Superior temporal gyrus (tissue), 1 donor: ENCODE measurements at regions not wholly inside any gene's neighbourhood (a gene's known extent, or its start where the extent isn't known, plus 50 kb on each side); places are given as distances from the start of the nearest gene placed in this dataset.
"Not testable (repeated sequence)": the region's sequence is repeated elsewhere in the genome, so short reads cannot be mapped to it uniquely, and the experiment has no call there.

Source experiments
- DNase-seq: peaks from one replicate; pipeline ENCODE4 v3.0.0-alpha.2; 2016; ENCODE audit errors: extremely low spot score

DNA sequence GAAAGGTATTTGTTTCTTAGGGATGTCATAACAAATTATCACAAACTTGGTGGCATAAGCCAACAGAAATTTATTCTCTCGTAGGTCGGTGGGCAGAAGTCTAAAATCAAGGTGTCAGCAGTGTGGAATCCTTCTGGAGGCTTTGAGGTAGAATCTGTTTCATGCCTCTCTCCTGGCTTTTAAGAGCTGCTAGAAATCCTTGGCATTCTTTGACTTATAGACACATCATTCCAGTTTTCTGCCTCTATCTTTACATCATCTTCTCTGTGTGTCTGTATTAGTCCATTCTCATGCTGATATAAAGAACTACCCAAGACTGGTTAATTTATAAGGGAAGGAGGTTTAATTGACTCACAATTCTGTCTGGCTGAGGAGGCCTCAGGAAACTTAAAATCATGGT lies 488.1 kb upstream of the PAPPA start:
- DNase-seq, result no peak

- no peak for DNase-seq
Measured at GRCh38 chr9:115668521-115668920, 485.1 kb upstream of the PAPPA start.

DNA sequence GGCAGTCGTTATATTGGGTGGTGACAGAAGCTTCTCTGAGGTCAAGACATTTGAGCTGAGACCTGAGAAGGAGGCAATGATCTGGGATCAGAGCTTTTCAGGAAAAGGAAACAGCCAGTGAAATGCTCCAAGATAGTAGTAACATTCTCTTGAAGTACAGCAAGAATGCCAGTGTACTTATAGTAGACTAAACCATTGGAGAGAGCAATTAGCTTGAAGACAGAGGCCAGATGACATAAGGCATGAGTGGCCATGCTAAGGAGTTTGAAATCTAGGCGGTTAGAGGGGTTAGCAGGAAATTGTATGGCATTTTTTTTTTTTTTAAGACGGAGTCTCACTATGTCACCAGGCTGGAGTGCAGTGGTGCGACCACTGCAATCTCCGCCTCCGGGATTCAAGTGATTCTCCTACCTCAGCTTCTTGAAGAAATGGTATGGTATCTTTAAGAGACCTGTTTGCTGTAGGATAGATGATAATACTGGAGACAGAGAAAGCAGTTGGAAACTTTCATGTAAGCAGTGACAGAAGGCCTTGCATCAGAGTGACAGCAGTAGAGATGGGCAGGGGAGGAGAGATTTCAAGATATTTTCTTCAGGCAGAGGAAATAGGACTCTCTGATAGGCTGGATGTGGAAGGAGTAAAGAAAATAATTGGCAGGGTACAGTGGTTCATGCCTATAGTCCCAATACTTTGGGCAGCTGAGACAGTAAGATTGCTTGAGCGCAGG lies 482.2 kb upstream of the PAPPA start:
- DNase-seq, result no peak

DNA sequence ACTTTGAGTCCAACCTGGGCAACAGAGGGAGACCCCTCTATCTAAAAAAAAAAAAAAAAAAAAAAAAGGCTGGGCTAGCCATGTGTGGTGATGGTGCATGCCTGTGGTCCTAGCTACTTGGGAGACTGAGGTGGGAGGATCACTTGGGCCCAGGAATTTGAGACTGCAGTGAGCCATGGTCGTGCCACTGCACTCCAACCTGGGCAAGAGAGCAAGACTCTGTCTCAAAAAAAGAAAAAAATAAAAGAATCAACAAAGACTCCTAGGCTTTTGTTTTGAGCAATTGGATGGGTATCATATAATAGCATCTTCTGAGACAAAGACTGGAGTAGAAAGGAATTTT lies 481.7 kb upstream of the PAPPA start:
- no peak for DNase-seq

DNA sequence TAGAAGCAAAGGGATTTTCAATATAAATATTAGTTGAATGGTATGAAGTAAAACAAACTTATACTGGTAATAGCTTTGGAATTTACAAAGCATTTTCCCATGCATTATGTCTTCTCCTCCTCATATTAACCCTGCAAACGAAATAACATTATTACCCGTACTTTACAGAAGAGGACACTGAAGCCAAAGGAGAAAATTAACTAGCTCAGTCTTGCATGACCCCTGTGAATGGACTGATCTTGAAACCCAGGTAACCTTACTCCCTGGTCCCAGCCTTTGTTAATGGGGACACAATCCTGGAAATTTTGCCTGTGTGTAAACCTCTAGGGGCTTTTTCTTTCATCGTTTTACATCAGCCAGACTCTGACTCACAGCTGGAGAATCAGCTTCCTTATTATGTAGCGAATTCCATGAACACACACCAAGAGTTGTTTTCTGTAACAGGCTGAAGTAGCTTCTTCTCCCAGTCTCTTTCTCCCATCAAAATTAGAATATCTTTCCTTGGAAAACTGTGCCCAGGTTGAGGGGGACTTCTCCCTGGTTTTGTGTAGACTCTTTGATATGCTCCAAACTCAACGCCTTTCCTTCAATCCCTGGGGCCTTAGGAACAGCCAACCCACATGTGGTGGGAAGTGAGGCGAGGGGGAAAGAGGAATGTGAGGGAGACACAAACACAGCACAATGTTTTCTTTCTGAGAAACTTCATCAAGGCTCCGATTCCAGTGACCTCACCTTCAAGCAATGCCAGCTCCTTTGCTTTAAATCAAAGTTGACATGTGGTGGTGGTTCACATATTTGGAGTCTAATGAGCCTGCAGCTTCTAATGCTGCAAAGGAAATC lies 480.9 kb upstream of the PAPPA start:
- no peak for DNase-seq

- no peak for DNase-seq
Measured at GRCh38 chr9:115673599-115673998, 480.0 kb upstream of the PAPPA start.

DNA sequence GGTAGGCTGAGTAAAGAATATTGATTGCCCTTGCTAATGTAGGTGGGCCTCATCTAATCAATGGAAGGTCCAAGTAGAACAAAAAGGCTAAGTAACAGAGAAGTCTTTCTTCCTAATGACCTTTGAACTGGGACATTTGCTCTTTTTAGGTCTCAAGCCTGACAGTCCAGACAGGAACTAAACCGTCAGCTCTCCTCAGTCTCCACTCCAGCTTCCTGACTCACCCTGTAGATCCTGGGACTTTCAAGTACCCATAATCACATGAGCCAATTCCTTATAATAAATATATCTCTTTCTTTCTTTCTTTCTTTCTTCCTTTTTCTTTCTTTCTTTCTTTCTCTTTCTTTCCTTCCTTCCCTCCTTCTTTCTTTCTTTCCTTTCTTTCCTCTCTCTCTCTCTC lies 479.5 kb upstream of the PAPPA start:
- DNase-seq, result no peak

- no peak for DNase-seq
Measured at GRCh38 chr9:115675834-115676233, 477.8 kb upstream of the PAPPA start.

- DNase-seq, result no peak
Measured at GRCh38 chr9:115680231-115680630, 473.4 kb upstream of the PAPPA start.

DNA sequence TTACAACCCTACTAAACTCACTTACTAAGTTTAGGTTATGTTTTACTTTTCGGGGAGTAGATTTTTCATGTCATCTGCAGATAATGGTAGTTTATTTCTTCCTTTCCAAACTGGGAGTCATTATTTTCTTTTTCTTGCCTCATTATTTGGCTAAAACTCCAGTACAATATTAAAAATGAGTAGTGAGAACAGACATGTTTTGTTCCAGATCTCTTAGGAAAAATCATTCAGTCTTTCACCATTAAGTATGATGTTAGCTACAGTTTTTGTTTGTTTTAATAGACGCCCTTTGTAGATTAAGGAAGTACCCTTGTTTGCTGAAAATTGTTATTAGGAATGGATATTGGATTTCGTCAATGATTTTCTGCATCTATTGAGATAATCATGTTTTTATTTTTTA lies 472.0 kb upstream of the PAPPA start:
- DNase-seq, result no peak

DNA sequence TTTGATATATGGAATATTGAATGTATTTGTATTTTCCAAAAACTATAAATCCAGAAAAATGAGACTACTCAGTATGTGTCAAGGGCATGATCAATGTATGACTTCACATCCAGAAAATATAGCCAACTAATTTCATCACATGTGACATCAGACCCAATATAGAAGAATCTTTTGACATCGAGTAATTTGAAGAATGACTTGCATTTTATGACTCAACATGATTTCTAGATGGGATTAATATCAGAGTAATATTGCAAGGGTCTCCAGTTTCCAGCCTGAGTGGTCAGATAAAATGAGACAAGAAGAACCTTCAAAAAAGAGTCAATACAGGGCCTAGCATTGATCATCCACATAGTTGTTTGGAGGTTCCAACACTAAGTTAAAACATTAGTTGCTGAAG lies 467.5 kb upstream of the PAPPA start:
- DNase-seq, result no peak

DNA sequence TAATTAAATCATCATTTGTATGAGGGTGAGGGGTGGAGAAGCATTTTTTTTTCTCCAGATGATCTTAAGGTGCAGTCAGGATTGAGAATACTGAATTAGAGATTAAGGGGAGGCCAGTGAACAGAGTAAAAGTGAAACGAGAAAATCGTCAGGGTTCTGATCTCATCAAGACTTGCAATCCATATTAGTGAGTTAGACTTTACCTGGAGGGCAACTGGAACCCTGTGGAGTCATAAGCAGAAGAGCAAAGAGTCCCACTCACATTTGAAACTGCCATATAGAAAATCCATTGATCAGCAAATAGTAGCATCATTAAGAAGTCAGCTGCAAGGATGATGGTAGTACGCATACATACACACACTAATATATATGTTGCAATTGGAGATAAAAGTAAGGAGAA lies 466.2 kb upstream of the PAPPA start:
- no peak for DNase-seq

DNA sequence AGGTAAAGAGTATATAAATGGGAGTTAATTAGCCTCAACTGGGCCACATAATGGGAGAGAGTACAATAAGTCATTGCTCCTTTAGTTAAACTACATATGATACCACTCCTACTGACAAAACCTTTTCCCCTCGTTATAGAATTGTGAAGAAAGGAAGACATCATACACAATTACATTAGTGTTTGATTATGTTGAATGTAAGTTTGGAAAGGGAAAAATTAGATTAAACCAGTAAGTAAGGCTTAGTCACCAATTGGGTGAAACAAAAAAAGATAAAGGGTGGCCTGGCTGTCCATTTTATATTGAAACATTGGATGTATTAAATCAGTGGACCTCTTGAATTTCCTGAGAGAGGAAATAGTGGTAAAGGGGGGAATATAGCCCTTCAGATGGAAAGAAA lies 464.3 kb upstream of the PAPPA start:
- DNase-seq, result no peak

GRCh38 chr9:115690786-115691496 lies 462.6 kb upstream of the PAPPA start:
- no peak for DNase-seq

GRCh38 chr9:115691693-115692092 lies 461.9 kb upstream of the PAPPA start:
- DNase-seq, result no peak

- not testable (repeated sequence) for DNase-seq
Measured at GRCh38 chr9:115692868-115693267, 460.7 kb upstream of the PAPPA start.

- DNase-seq, result no peak
Measured at GRCh38 chr9:115694014-115694413, 459.6 kb upstream of the PAPPA start.

GRCh38 chr9:115694991-115695390 lies 458.6 kb upstream of the PAPPA start:
- no peak for DNase-seq

DNA sequence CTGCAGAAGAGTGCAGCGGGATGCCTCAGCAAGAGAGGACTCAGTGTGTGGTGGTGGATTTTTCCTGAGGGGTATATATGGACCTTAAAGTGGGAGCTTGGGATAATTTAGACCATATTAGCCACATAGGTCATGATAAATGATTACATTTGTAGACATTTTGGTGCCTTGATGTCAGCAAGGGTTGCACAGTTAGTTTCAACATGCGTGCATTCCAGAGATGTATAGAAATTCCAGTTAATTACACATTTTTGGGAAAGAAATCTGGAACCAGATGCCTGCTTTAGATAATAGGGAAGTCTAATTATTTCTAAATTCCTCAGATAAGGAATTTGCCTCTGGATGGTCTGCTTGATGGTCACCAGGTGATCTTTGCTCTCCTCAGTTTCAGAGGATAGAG lies 440.6 kb upstream of the PAPPA start:
- no peak for DNase-seq

GRCh38 chr9:115715666-115716065 lies 437.9 kb upstream of the PAPPA start:
- peak; percentile 20 for DNase-seq

DNA sequence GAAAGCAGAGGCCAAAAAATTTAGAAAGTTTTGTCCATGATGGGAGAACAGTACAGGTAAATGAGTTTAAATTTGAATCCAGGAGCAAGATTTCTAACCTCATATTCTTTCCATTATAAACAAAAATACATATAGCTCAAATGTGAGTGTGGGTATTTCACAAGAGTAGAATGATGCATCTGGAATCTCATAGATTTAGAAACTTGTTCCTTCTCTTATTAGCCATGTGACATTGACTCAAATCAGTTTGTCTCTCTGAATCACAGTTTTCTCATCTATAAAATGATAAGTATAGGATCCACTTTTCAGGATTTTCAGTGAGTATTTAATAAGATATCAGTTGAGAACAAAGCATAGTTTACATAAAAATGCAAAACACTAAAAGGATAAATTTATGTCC lies 436.3 kb upstream of the PAPPA start:
- no peak for DNase-seq

DNA sequence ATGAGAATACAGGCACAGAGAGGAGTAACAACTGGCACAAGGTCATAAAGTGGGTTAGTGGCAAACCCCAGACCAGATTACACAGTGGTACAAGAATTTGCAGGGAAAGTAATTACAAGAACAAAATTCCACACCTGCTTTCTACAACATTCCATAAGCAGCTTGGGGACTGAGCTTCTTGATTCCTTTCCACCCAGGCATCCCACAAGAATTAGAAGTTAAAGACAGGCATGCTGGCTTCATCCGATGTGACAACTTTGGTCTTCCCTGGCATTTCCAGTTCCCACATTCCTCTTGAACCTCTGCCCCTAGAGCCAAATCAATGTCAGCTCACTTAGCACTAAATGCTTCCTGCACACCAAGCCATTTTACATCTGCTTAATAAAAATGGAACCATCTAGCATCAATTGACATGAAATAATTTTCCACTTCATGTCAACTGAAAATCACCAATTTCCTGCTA lies 435.8 kb upstream of the PAPPA start:
- DNase-seq, result no peak

- DNase-seq, result no peak
Measured at GRCh38 chr9:115730396-115730795, 423.2 kb upstream of the PAPPA start.
